GM12878 (cell line): ENCODE measurements at regions not wholly inside any gene's neighbourhood (a gene's known extent, or its start where the extent isn't known, plus 50 kb on each side); places are given as distances from the start of the nearest gene placed in this dataset.
A peak's percentile ranks its signal among the peaks of the same experiment; 100 is the strongest.

Source experiments
- ATF7 ChIP-seq: fragments of 450-650 bp; IDR thresholded peaks from 2 replicates; pipeline ENCODE4 v1.6.1; 2016; ENCODE audit warnings: low read depth, mild to moderate bottlenecking
- BCL11A ChIP-seq: IDR thresholded peaks from 2 replicates; pipeline ENCODE4 v1.6.1; 2011; ENCODE audit warnings: low read depth, low read length
- BHLHE40 ChIP-seq, 2 experiments: fragments of 450-650 bp in 1 of 2; IDR thresholded peaks; 2 replicates each; pipeline ENCODE4 v1.6.1; 2011 to 2017; ENCODE audit warnings: low read depth in 2 of 2, borderline replicate concordance in 1 of 2, improper control_type of control experiment in 1 of 2, low read length in 1 of 2, mild to moderate bottlenecking in 1 of 2
- BRCA1 ChIP-seq: IDR thresholded peaks from 2 replicates; pipeline ENCODE4 v1.6.1; 2011; ENCODE audit warnings: low read depth, low read length, improper control_type of control experiment
- CREB1 ChIP-seq: IDR thresholded peaks from 2 replicates; pipeline ENCODE4 v1.6.1; 2012; ENCODE audit warnings: low read depth, mild to moderate bottlenecking, inconsistent platforms
- EED ChIP-seq: sonication (generic); IDR thresholded peaks from 2 replicates; pipeline ENCODE4 v1.6.1; 2016; ENCODE audit warnings: antibody characterized with exemption, low read depth
- EP300 ChIP-seq, 2 experiments: fragments of 150-350 bp in 1 of 2; IDR thresholded peaks; 2 replicates each; pipeline ENCODE4 v1.6.1; 2011 to 2012; ENCODE audit warnings: low read depth in 2 of 2, low read length in 2 of 2, borderline replicate concordance in 1 of 2, improper control_type of control experiment in 1 of 2, inconsistent platforms in 1 of 2; ENCODE audit not compliant: control insufficient read depth in 1 of 2
- ETV6 ChIP-seq, 2 experiments: fragments of 450-650 bp in 1 of 2; IDR thresholded peaks in 1 of 2; conservative IDR thresholded peaks in 1 of 2; 2 replicates each; pipeline ENCODE4 v1.6.1; 2014; ENCODE audit warnings: antibody characterized with exemption in 1 of 2, borderline replicate concordance in 1 of 2, low read depth in 1 of 2, mild to moderate bottlenecking in 1 of 2, moderate library complexity in 1 of 2
- HDAC6 ChIP-seq: fragments of 200-600 bp; sonication (generic); IDR thresholded peaks from one replicate; pipeline ENCODE4 v1.8.0; 2017; ENCODE audit warnings: antibody characterized with exemption; ENCODE audit not compliant: unreplicated experiment
- IKZF1 ChIP-seq: fragments of 450-650 bp; conservative IDR thresholded peaks from 2 replicates; pipeline ENCODE4 v1.6.1; 2017; ENCODE audit warnings: antibody characterized with exemption, mild to moderate bottlenecking
- JUNB ChIP-seq: IDR thresholded peaks from 2 replicates; pipeline ENCODE4 v1.6.1; 2016; ENCODE audit warnings: antibody characterized with exemption, mild to moderate bottlenecking
- JUND ChIP-seq: IDR thresholded peaks from 2 replicates; pipeline ENCODE4 v1.6.1; 2012; ENCODE audit warnings: low read depth, mild to moderate bottlenecking, low read length, improper control_type of control experiment, moderate library complexity
- LARP7 ChIP-seq: fragments of 450-650 bp; IDR thresholded peaks from 2 replicates; pipeline ENCODE4 v1.6.1; 2017; ENCODE audit warnings: mild to moderate bottlenecking
- MTA2 ChIP-seq: fragments of 450-650 bp; IDR thresholded peaks from 2 replicates; pipeline ENCODE4 v1.6.1; 2016; ENCODE audit warnings: low read depth, mild to moderate bottlenecking, moderate library complexity
- MTA3 ChIP-seq: IDR thresholded peaks from 2 replicates; pipeline ENCODE4 v1.6.1; 2012; ENCODE audit warnings: low read length, inconsistent platforms, borderline replicate concordance
- MYB ChIP-seq: fragments of 150-350 bp; IDR thresholded peaks from 2 replicates; pipeline ENCODE4 v1.6.1; 2014; ENCODE audit warnings: mild to moderate bottlenecking, low read depth, low read length, borderline replicate concordance
- MYC ChIP-seq: IDR thresholded peaks from 2 replicates; pipeline ENCODE4 v1.6.1; 2011; ENCODE audit warnings: mild to moderate bottlenecking, low read length, moderate library complexity, inconsistent platforms; ENCODE audit not compliant: insufficient read depth, insufficient replicate concordance, insufficient read length, severe bottlenecking
- NBN ChIP-seq: fragments of 450-650 bp; IDR thresholded peaks from 2 replicates; pipeline ENCODE4 v1.6.1; 2016
- NFIC ChIP-seq: IDR thresholded peaks from 2 replicates; pipeline ENCODE4 v1.6.1; 2012; ENCODE audit warnings: low read depth, mild to moderate bottlenecking, inconsistent platforms, low read length, moderate library complexity
- RAD51 ChIP-seq: fragments of 450-650 bp; IDR thresholded peaks from 2 replicates; pipeline ENCODE4 v1.6.1; 2016; ENCODE audit warnings: moderate library complexity, mild to moderate bottlenecking, inconsistent platforms
- SMAD1 ChIP-seq: fragments of 450-650 bp; IDR thresholded peaks from 2 replicates; pipeline ENCODE4 v1.6.1; 2018; ENCODE audit warnings: mild to moderate bottlenecking, low read depth; ENCODE audit not compliant: partially characterized antibody
- ZNF384 ChIP-seq: IDR thresholded peaks from 2 replicates; pipeline ENCODE4 v1.6.1; 2012; ENCODE audit warnings: low read depth, mild to moderate bottlenecking, low read length, improper control_type of control experiment, borderline replicate concordance
- TF ChIP-seq, protein P1 (sequence below): IDR thresholded peaks from 2 replicates; pipeline ENCODE4 v1.6.1; 2011; ENCODE audit warnings: low read depth, low read length, improper control_type of control experiment, borderline replicate concordance
- TF ChIP-seq, protein P2 (sequence below): fragments of 450-650 bp; IDR thresholded peaks from 2 replicates; pipeline ENCODE4 v1.6.1; 2017; ENCODE audit warnings: borderline replicate concordance
- TF ChIP-seq, protein P3 (sequence below): IDR thresholded peaks from 2 replicates; pipeline ENCODE4 v1.6.1; 2012; ENCODE audit warnings: low read length, inconsistent platforms
- TF ChIP-seq, protein P4 (sequence below): IDR thresholded peaks from 2 replicates; pipeline ENCODE4 v1.6.1; 2011; ENCODE audit warnings: borderline replicate concordance, low read depth, mild to moderate bottlenecking, moderate library complexity, low read length; ENCODE audit not compliant: insufficient read depth, poor library complexity, severe bottlenecking

DNA sequence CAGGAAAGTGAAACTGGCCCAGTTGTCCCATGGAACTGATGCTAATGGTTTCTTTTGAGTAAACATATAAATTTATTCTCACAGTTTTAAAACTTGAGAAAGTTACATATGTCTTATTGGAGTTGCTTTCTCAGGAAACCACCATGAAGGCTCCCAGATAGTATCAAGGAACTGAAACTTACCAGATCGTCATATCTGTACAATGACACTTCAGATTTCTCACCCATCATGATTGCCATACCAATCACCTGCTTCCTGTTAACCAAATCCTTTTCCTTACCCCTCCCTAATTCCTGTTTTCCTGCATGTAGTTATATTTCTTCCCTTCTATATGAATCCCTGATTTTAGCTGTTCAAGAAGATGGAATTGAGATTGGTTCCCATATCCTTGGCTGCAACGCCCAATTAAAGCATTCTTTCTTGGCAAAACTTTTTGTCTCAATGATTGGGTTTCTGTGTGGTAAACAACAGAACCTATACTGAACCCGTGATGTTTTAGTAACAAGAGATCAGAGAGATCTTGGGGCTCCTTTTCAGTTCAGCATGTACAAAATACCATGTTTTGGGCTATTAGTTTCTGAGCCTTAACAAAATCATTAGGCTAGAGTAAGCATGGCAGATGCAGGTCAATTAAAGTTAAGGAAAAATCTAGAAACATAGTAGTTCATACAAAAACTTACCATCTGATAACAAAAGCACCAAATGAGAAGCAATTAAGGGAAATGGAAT lies 781.3 kb upstream of the MIR17HG start (continued):
- TF ChIP-seq, protein P1, sequence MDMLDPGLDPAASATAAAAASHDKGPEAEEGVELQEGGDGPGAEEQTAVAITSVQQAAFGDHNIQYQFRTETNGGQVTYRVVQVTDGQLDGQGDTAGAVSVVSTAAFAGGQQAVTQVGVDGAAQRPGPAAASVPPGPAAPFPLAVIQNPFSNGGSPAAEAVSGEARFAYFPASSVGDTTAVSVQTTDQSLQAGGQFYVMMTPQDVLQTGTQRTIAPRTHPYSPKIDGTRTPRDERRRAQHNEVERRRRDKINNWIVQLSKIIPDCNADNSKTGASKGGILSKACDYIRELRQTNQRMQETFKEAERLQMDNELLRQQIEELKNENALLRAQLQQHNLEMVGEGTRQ, result no peak
- no peak for TF ChIP-seq CREB1
- TF ChIP-seq, protein P2, sequence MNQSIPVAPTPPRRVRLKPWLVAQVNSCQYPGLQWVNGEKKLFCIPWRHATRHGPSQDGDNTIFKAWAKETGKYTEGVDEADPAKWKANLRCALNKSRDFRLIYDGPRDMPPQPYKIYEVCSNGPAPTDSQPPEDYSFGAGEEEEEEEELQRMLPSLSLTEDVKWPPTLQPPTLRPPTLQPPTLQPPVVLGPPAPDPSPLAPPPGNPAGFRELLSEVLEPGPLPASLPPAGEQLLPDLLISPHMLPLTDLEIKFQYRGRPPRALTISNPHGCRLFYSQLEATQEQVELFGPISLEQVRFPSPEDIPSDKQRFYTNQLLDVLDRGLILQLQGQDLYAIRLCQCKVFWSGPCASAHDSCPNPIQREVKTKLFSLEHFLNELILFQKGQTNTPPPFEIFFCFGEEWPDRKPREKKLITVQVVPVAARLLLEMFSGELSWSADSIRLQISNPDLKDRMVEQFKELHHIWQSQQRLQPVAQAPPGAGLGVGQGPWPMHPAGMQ, result no peak
- peak; percentile 71 for TF ChIP-seq JUNB
- TF ChIP-seq BHLHE40 (IDR thresholded peaks at IDR 0.05; ENCODE audit: borderline replicate concordance in 1 of 2, low read depth in 2 of 2, low read length in 1 of 2), result peak in 1 of 2 experiments; percentile 16; a peak in 1 of 4 replicates
- peak; percentile 30 for TF ChIP-seq SMAD1
- TF ChIP-seq, protein P3, sequence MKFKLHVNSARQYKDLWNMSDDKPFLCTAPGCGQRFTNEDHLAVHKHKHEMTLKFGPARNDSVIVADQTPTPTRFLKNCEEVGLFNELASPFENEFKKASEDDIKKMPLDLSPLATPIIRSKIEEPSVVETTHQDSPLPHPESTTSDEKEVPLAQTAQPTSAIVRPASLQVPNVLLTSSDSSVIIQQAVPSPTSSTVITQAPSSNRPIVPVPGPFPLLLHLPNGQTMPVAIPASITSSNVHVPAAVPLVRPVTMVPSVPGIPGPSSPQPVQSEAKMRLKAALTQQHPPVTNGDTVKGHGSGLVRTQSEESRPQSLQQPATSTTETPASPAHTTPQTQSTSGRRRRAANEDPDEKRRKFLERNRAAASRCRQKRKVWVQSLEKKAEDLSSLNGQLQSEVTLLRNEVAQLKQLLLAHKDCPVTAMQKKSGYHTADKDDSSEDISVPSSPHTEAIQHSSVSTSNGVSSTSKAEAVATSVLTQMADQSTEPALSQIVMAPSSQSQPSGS, result peak; percentile 68
- peak; percentile 85 for TF ChIP-seq MTA2
- peak; percentile 64; the same call in 1 of the 2 replicates for TF ChIP-seq NFIC
- peak; percentile 82 for TF ChIP-seq EED
- no peak for TF ChIP-seq BRCA1
- TF ChIP-seq BCL11A, result peak; percentile 64; the same call in 1 of the 2 replicates
- no peak for TF ChIP-seq HDAC6
- TF ChIP-seq MYC, result no peak
- TF ChIP-seq IKZF1, result peak; percentile 94
- peak; percentile 54 to 81 for TF ChIP-seq EP300 (IDR thresholded peaks at IDR 0.05; ENCODE audit: borderline replicate concordance in 1 of 2, control insufficient read depth in 1 of 2, low read depth in 2 of 2, low read length in 2 of 2)
- peak; percentile 57 for TF ChIP-seq NBN
- TF ChIP-seq JUND, result peak; percentile 60; the same call in 1 of the 2 replicates
- TF ChIP-seq MYB, result no peak
- TF ChIP-seq ETV6 (conservative IDR thresholded peaks at IDR 0.05 in 1 of 2, IDR thresholded peaks at IDR 0.05 in 1 of 2; ENCODE audit: borderline replicate concordance in 1 of 2, low read depth in 1 of 2), result peak in 1 of 2 experiments; percentile 58; a peak in 1 of 4 replicates
- no peak for TF ChIP-seq ZNF384
- TF ChIP-seq MTA3, result no peak
- TF ChIP-seq ATF7, result peak; percentile 77
- TF ChIP-seq RAD51, result no peak
- TF ChIP-seq, protein P4, sequence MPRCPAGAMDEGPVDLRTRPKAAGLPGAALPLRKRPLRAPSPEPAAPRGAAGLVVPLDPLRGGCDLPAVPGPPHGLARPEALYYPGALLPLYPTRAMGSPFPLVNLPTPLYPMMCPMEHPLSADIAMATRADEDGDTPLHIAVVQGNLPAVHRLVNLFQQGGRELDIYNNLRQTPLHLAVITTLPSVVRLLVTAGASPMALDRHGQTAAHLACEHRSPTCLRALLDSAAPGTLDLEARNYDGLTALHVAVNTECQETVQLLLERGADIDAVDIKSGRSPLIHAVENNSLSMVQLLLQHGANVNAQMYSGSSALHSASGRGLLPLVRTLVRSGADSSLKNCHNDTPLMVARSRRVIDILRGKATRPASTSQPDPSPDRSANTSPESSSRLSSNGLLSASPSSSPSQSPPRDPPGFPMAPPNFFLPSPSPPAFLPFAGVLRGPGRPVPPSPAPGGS, result peak; percentile 66
- no peak for TF ChIP-seq LARP7
